K562 (cell line): ENCODE measurements at regions not wholly inside any gene's neighbourhood (a gene's known extent, or its start where the extent isn't known, plus 50 kb on each side); places are given as distances from the start of the nearest gene placed in this dataset.

ENCODE experiments used
- ATAC-seq: fragments of 200-7000 bp; cut with Tn5 transposase; 3 replicates; pipeline ENCODE4 v1.9.1; 2020; ENCODE audit warnings: moderate library complexity
- BruUV-seq: library from RNA; stranded (reverse); fragments of 400-500 nt; replicated peaks from 2 replicates; lab custom pipeline; 2021; lab: Mats Ljungman, UMichigan
- CTCF ChIA-PET: fragments of 300-600 bp; formaldehyde crosslinking; extraction: SDS; loops from one replicate; lab custom pipeline; 2021; ENCODE audit warnings: low intra/inter-chr PET ratio; lab: Yijun Ruan, JAX
- POLR2A ChIA-PET: fragments of 300-600, 350-650 bp; sonication (Branson Sonifier 250); formaldehyde crosslinking; extraction: SDS; loops from one replicate; lab custom pipeline; 2021; ENCODE audit warnings: antibody characterized with exemption, inconsistent platforms; lab: Yijun Ruan, JAX
- DNase-seq, 4 experiments: peaks; one replicate each; pipeline versions ENCODE4 v3.0.0 to v3.0.0-alpha.2; 2011 to 2018; ENCODE audit warnings: low spot score in 3 of 4, mixed read lengths in 3 of 4; ENCODE audit errors: extremely low read depth in 1 of 4
- FAIRE-seq: peaks from 2 replicates; lab custom pipeline; 2011; peaks lifted over from hg19 to GRCh38; lab: Jason Lieb, UNC
- H2AFZ ChIP-seq: 2 replicates; pipeline ENCODE4 v1.6.0; 2011; ENCODE audit warnings: low read depth, low read length, control low read depth, inconsistent platforms
- H3K27ac ChIP-seq: fragments of 200-600 bp; 3 replicates; pipeline ENCODE4 v1.8.0; 2011; ENCODE audit warnings: low read depth, mild to moderate bottlenecking, control low read depth, inconsistent platforms, low read length, moderate library complexity, mixed read lengths; ENCODE audit errors: extremely low read depth
- H3K27me3 ChIP-seq, 2 experiments: fragments of 300-600 bp in 1 of 2; 2 replicates in 1 of 2; 3 replicates in 1 of 2; pipeline versions ENCODE4 v1.6.0 to v1.8.0; 2011; ENCODE audit warnings: inconsistent platforms in 2 of 2, low read length in 2 of 2, mild to moderate bottlenecking in 1 of 2, mixed read lengths in 1 of 2, moderate library complexity in 1 of 2; ENCODE audit not compliant: control insufficient read depth in 2 of 2, insufficient read depth in 2 of 2
- H3K36me3 ChIP-seq: fragments of 300-600 bp; 3 replicates; pipeline ENCODE4 v1.8.0; 2011; ENCODE audit warnings: mild to moderate bottlenecking, low read length, inconsistent platforms; ENCODE audit not compliant: control insufficient read depth, insufficient read depth
- H3K4me1 ChIP-seq, 2 experiments: fragments of 200-600 bp in 1 of 2; replicated peaks in 1 of 2; 2 replicates in 1 of 2; 3 replicates in 1 of 2; pipeline versions ENCODE4 v1.5.1 to v1.8.0; 2011; ENCODE audit warnings: inconsistent platforms in 2 of 2, low read length in 2 of 2, mild to moderate bottlenecking in 1 of 2, mixed read lengths in 1 of 2, moderate library complexity in 1 of 2; ENCODE audit not compliant: control insufficient read depth in 2 of 2, insufficient read depth in 2 of 2
- H3K4me2 ChIP-seq: 2 replicates; pipeline ENCODE4 v1.6.1; 2011; ENCODE audit warnings: low read length, control low read depth, inconsistent platforms, mixed read lengths; ENCODE audit not compliant: insufficient read depth
- H3K4me3 ChIP-seq: fragments of 200-600 bp; sonication (generic), shearing (Covaris generic); 2 replicates; pipeline ENCODE4 v1.5.1; 2016; ENCODE audit warnings: control low read depth, inconsistent platforms
- H3K79me2 ChIP-seq: fragments of 200-600 bp; 3 replicates; pipeline ENCODE4 v1.8.0; 2011; ENCODE audit warnings: low read length, inconsistent platforms; ENCODE audit not compliant: control insufficient read depth, insufficient read depth
- H3K9ac ChIP-seq, 2 experiments: 2 replicates each; pipeline versions ENCODE4 v1.6.0 to v1.6.1; 2011; ENCODE audit warnings: low read depth in 2 of 2, low read length in 2 of 2, control low read depth in 1 of 2, inconsistent platforms in 1 of 2, mild to moderate bottlenecking in 1 of 2, mixed read lengths in 1 of 2; ENCODE audit not compliant: insufficient read depth in 1 of 2
- H3K9me1 ChIP-seq: one replicate; pipeline ENCODE4 v1.6.0; 2011; ENCODE audit warnings: inconsistent platforms, mild to moderate bottlenecking, low read length, moderate library complexity; ENCODE audit not compliant: control insufficient read depth, insufficient read depth
- H3K9me3 ChIP-seq: replicated peaks from 2 replicates; pipeline ENCODE4 v1.5.1; 2011; ENCODE audit warnings: low read depth, low read length, inconsistent platforms; ENCODE audit not compliant: control insufficient read depth, insufficient read depth
- H4K20me1 ChIP-seq: replicated peaks from 2 replicates; pipeline ENCODE4 v1.6.1; 2011; ENCODE audit warnings: low read length, inconsistent platforms, mixed read lengths; ENCODE audit not compliant: control insufficient read depth, insufficient read depth
- ATF1 ChIP-seq, 2 experiments: fragments of 450-650 bp in 1 of 2; IDR thresholded peaks; 2 replicates each; pipeline ENCODE4 v1.6.1; 2016; ENCODE audit warnings: missing compliant biosample characterization in 1 of 2, missing genetic modification characterization in 1 of 2
- CBFA2T3 ChIP-seq: fragments of 450-650 bp; IDR thresholded peaks from 2 replicates; pipeline ENCODE4 v1.6.1; 2017
- CEBPB ChIP-seq: fragments of 450-650 bp; IDR thresholded peaks from 2 replicates; pipeline ENCODE4 v1.6.1; 2016; ENCODE audit warnings: missing genetic modification characterization, missing compliant biosample characterization
- CEBPG ChIP-seq, 3 experiments: fragments of 200-800 bp in 1 of 3; sonication (Bioruptor generic) in 1 of 3; sonication (generic) in 1 of 3; formaldehyde crosslinking in 1 of 3; IDR thresholded peaks in 2 of 3; conservative IDR thresholded peaks in 1 of 3; 2 replicates each; pipeline versions ENCODE4 v1.6.1 to v1.8.0; 2016 to 2022; ENCODE audit warnings: missing compliant biosample characterization in 2 of 3, missing genetic modification characterization in 2 of 3, mild to moderate bottlenecking in 1 of 3, missing genetic modification reagents in 1 of 3
- CREB3 ChIP-seq: fragments of 450-650 bp; conservative IDR thresholded peaks from 2 replicates; pipeline ENCODE4 v1.6.1; 2016; ENCODE audit warnings: missing genetic modification characterization, low read depth, mild to moderate bottlenecking, missing compliant biosample characterization, moderate library complexity
- GTF2B ChIP-seq: IDR thresholded peaks from 2 replicates; pipeline ENCODE4 v1.6.1; 2011; ENCODE audit not compliant: insufficient read length; ENCODE audit errors: extremely low read depth
- MXD1 ChIP-seq: fragments of 250-450 bp; sonication (Bioruptor Pico); IDR thresholded peaks from 2 replicates; pipeline ENCODE4 v1.8.0; 2021; ENCODE audit warnings: borderline replicate concordance, mild to moderate bottlenecking, moderate library complexity; ENCODE audit not compliant: poor library complexity, severe bottlenecking
- NBN ChIP-seq: fragments of 450-650 bp; IDR thresholded peaks from 2 replicates; pipeline ENCODE4 v1.6.1; 2016; ENCODE audit warnings: low read depth, mild to moderate bottlenecking
- NR2C1 ChIP-seq, 2 experiments: fragments of 450-650 bp; IDR thresholded peaks; 2 replicates each; pipeline ENCODE4 v1.6.1; 2017; ENCODE audit warnings: mild to moderate bottlenecking in 2 of 2, antibody characterized with exemption in 1 of 2, inconsistent platforms in 1 of 2, missing compliant biosample characterization in 1 of 2, missing genetic modification characterization in 1 of 2
- SRF ChIP-seq, 2 experiments: fragments of 250-450, 450-650 bp in 1 of 2; sonication (Bioruptor Pico) in 1 of 2; sonication (generic) in 1 of 2; formaldehyde crosslinking; IDR thresholded peaks; 2 replicates each; pipeline versions ENCODE4 v1.5.0 to v1.5.1; 2020 to 2022; ENCODE audit warnings: mild to moderate bottlenecking in 1 of 2, missing genetic modification reagents in 1 of 2
- UBTF ChIP-seq, 2 experiments: IDR thresholded peaks; 2 replicates each; pipeline ENCODE4 v1.6.1; 2012; ENCODE audit warnings: improper control_type of control experiment in 2 of 2, low read depth in 2 of 2, low read length in 2 of 2, borderline replicate concordance in 1 of 2
- USF1 ChIP-seq: sonication (generic); formaldehyde crosslinking; IDR thresholded peaks from 2 replicates; pipeline ENCODE4 v1.9.0; 2022; ENCODE audit warnings: mild to moderate bottlenecking, missing genetic modification reagents
- ZNF311 ChIP-seq: fragments of 250-450 bp; sonication (Bioruptor Pico); IDR thresholded peaks from 2 replicates; pipeline ENCODE4 v1.4.0; 2020; ENCODE audit warnings: mild to moderate bottlenecking, moderate library complexity
- WGBS: fragments of 100-300 bp; shearing (Covaris generic); methylation state at CpG from one replicate; pipeline ENCODE4 v1.1.6; 2016; ENCODE audit warnings: low coverage, mixed read lengths; ENCODE audit not compliant: insufficient coverage; ENCODE audit errors: missing lambda C conversion rate; 5-methylcytosine and 5-hydroxymethylcytosine counted together
- in situ Hi-C: fragments of 300-500 bp; cut with MboI; formaldehyde crosslinking; loops from 4 replicates; pipeline ENCODE4 v1.15.0; 2018; ENCODE audit warnings: inconsistent platforms, mixed read lengths
- intact Hi-C: fragments of 100-400 bp; cut with micrococcal nuclease; formaldehyde crosslinking; loops from 2 replicates; pipeline ENCODE4 v1.14.2; 2022

- no peak for TF ChIP-seq UBTF (IDR thresholded peaks at IDR 0.05; ENCODE audit: borderline replicate concordance in 1 of 2, low read depth in 2 of 2, low read length in 2 of 2)
These were observed 424.4 kb upstream of the RUNX1 start (continued) for GRCh38 chr21:35473496-35473895.

GRCh38 chr21:35470522-35470921 lies 421.4 kb upstream of the RUNX1 start:
- H3K4me2 ChIP-seq = peak overlapping the region; percentile 10; the same call in 1 of the 2 replicates
- POLR2A ChIA-PET = interaction anchor here (2.0 kb wide), 1 partner anchor 12 kb away, joined by 7 read pairs; no protein-coding TSS in a partner anchor
- peak; percentile 32 for FAIRE-seq
- H3K9ac ChIP-seq = no peak overlapping the region
- H2AFZ ChIP-seq = peak overlapping the region; percentile 67
- peak; percentile 86 for ATAC-seq
- H3K4me3 ChIP-seq = no peak overlapping the region
- peak; percentile 51 to 66 (median 56) for DNase-seq
- H3K36me3 ChIP-seq = no peaks in the 10 kb centered on the region
- H3K27me3 ChIP-seq = no peaks in the 10 kb centered on the region
- in situ Hi-C loops (no loop called here), intact Hi-C loops (no loop called here)
- WGBS = 21% methylated on average over 5 of the region's 5 CpGs
- no peaks in the 10 kb centered on the region for H3K9me1 ChIP-seq
- CTCF ChIA-PET = no interaction called here
- no TSS peak for BruUV-seq
- peaks cover 3 to 34% of the 10 kb centered on the region in 2 experiments; a peak in 4 of 5 replicates for H3K4me1 ChIP-seq
- no peak overlapping the region; the same call in 2 of the 3 replicates for H3K27ac ChIP-seq
- H4K20me1 ChIP-seq = no peaks in the 10 kb centered on the region
- H3K9me3 ChIP-seq = 0 out of 2 replicates have a peak, but pooled peaks cover 3% of the 10 kb centered on the region
- no peaks in the 10 kb centered on the region for H3K79me2 ChIP-seq
- TF ChIP-seq CEBPB (peak; percentile 54; the same call in 1 of the 2 replicates), GTF2B (no peak), CBFA2T3 (peak; percentile 34; the same call in 1 of the 2 replicates), CREB3 (0 out of 2 replicates have a peak, but pooled peaks have one; percentile 39), NR2C1 (IDR thresholded peaks at IDR 0.05) (peak; percentile 69), NR2C1 (tag; IDR thresholded peaks at IDR 0.05) (peak; percentile 89), ZNF311 (CRISPR knock-in tag) (peak; percentile 73; the same call in 1 of the 2 replicates), CEBPG (CRISPR knock-in tag; IDR thresholded peaks at IDR 0.05) (no peak), CEBPG (tag; conservative IDR thresholded peaks at IDR 0.05 in 1 of 2, IDR thresholded peaks at IDR 0.05 in 1 of 2) (peak; percentile 57 to 79), NBN (0 out of 2 replicates have a peak, but pooled peaks have one; percentile 19), SRF (CRISPR knock-in tag; IDR thresholded peaks at IDR 0.05) (peak in 1 of 2 experiments; percentile 62; a peak in 1 of 4 replicates), ATF1 (CRISPR knock-in tag; IDR thresholded peaks at IDR 0.05) (no peak), ATF1 (tag; IDR thresholded peaks at IDR 0.05) (peak; percentile 32; the same call in 1 of the 2 replicates), USF1 (CRISPR knock-in tag) (no peak), MXD1 (CRISPR knock-in tag) (no peak)
